Stimulated activated CD4-positive, alpha-beta T cell treated with anti-CD3 and anti-CD28 coated beads, Interleukin-4, amount 100 ng/mL, for 1 hour (primary cell): ENCODE measurements at regions not wholly inside any gene's neighbourhood (a gene's known extent, or its start where the extent isn't known, plus 50 kb on each side); places are given as distances from the start of the nearest gene placed in this dataset.
"Not testable (repeated sequence)": the region's sequence is repeated elsewhere in the genome, so short reads cannot be mapped to it uniquely, and the experiment has no call there.

ENCODE experiments used
- DNase-seq: peaks from one replicate; pipeline ENCODE4 v3.0.0-alpha.2; 2020

GRCh38 chr5:89181546-89181945 is 298.6 kb upstream of the MEF2C start:
- DNase-seq = no peak

GRCh38 chr5:89179731-89180130 is 296.7 kb upstream of the MEF2C start:
- no peak for DNase-seq

GRCh38 chr5:89178541-89178940 is 295.6 kb upstream of the MEF2C start:
- no peak for DNase-seq

GRCh38 chr5:89173528-89173927 is 290.5 kb upstream of the MEF2C start:
- DNase-seq = no peak

GRCh38 chr5:89168766-89169165 is 285.8 kb upstream of the MEF2C start:
- no peak for DNase-seq

GRCh38 chr5:89164703-89165102 is 281.7 kb upstream of the MEF2C start:
- not testable (repeated sequence) for DNase-seq

- DNase-seq = no peak
Measured at GRCh38 chr5:89156226-89156625, 273.2 kb upstream of the MEF2C start.

GRCh38 chr5:89147031-89147430 is 264.0 kb upstream of the MEF2C start:
- no peak for DNase-seq

- DNase-seq = no peak
Measured at GRCh38 chr5:89137148-89137547, 254.2 kb upstream of the MEF2C start.

- DNase-seq = no peak
Measured at GRCh38 chr5:89133975-89134374, 251.0 kb upstream of the MEF2C start.

- no peak for DNase-seq
Measured at GRCh38 chr5:89133129-89133528, 250.1 kb upstream of the MEF2C start.

GRCh38 chr5:89130851-89131250 is 247.9 kb upstream of the MEF2C start:
- no peak for DNase-seq

GRCh38 chr5:89129941-89130340 is 247.0 kb upstream of the MEF2C start:
- DNase-seq = no peak

GRCh38 chr5:89128906-89129625 is 246.1 kb upstream of the MEF2C start:
- no peak for DNase-seq

GRCh38 chr5:89128092-89128491 is 245.1 kb upstream of the MEF2C start:
- no peak for DNase-seq

GRCh38 chr5:89127191-89127590 is 244.2 kb upstream of the MEF2C start:
- DNase-seq = no peak

GRCh38 chr5:89125372-89125771 is 242.4 kb upstream of the MEF2C start:
- no peak for DNase-seq

GRCh38 chr5:89123581-89123980 is 240.6 kb upstream of the MEF2C start:
- no peak for DNase-seq

GRCh38 chr5:89120719-89121118 is 237.7 kb upstream of the MEF2C start:
- no peak for DNase-seq

- DNase-seq = no peak
Measured at GRCh38 chr5:89117124-89117644, 234.2 kb upstream of the MEF2C start.

GRCh38 chr5:89110916-89111646 is 228.1 kb upstream of the MEF2C start:
- no peak for DNase-seq

- DNase-seq = no peak
Measured at GRCh38 chr5:89106480-89106879, 223.5 kb upstream of the MEF2C start.

- no peak for DNase-seq
Measured at GRCh38 chr5:89105836-89106235, 222.9 kb upstream of the MEF2C start.

GRCh38 chr5:89105171-89105695 is 222.2 kb upstream of the MEF2C start:
- DNase-seq = no peak
